ENCODE measurements at regions not wholly inside any gene's neighbourhood (a gene's known extent, or its start where the extent isn't known, plus 50 kb on each side); places are given as distances from the start of the nearest gene placed in this dataset.

GRCh38 chr5:120873083-120873482, 409.0 kb downstream of the PRR16 start:
- no peak for TF ChIP-seq CTCF (IDR thresholded peaks at IDR 0.05)
- no peak for TF ChIP-seq POLR2A (IDR thresholded peaks at IDR 0.05; ENCODE audit: low read length)
